Ovary (tissue), 7 donors: ENCODE measurements at regions not wholly inside any gene's neighbourhood (a gene's known extent, or its start where the extent isn't known, plus 50 kb on each side); places are given as distances from the start of the nearest gene placed in this dataset.

Experiments
- DNase-seq, 5 donors: peaks; one replicate each; pipeline ENCODE4 v3.0.0-alpha.2; 2019 to 2020
- H3K27ac ChIP-seq, 2 donors: fragments of 200-600 bp; one replicate each; pipeline versions ENCODE4 v1.5.1 to v1.8.0; 2019 to 2022
- H3K27me3 ChIP-seq: fragments of 200-600 bp; one replicate; pipeline ENCODE4 v1.8.0; 2022
- H3K36me3 ChIP-seq: fragments of 200-600 bp; sonication (generic); one replicate; pipeline ENCODE4 v1.5.1; 2019
- H3K4me1 ChIP-seq: one replicate; pipeline ENCODE4 v1.8.1; 2013; ENCODE audit warnings: mild to moderate bottlenecking, moderate library complexity; ENCODE audit not compliant: insufficient read depth
- H3K4me3 ChIP-seq: fragments of 200-600 bp; sonication (generic); one replicate; pipeline ENCODE4 v1.5.1; 2017
- H3K9me3 ChIP-seq, 2 donors: fragments of 200-600 bp in 1 of 2; sonication (generic) in 1 of 2; one replicate each; pipeline versions ENCODE4 v1.5.1 to v1.8.1; 2013 to 2019; ENCODE audit warnings: mild to moderate bottlenecking in 1 of 2, moderate library complexity in 1 of 2
- EP300 ChIP-seq: sonication (generic); formaldehyde crosslinking; IDR thresholded peaks from one replicate; pipeline ENCODE4 v1.6.1; 2017; ENCODE audit warnings: antibody characterized with exemption
- POLR2A ChIP-seq: fragments of 450-650 bp; IDR thresholded peaks from one replicate; pipeline ENCODE4 v1.6.1; 2017; ENCODE audit warnings: antibody characterized with exemption, mild to moderate bottlenecking, moderate library complexity
- WGBS, 3 donors: extraction: QIAGEN DNeasy Blood & Tissue Kit in 1 of 3; methylation state at CpG; one replicate each; pipeline versions ENCODE4 v1.1.5 to v1.1.7; 2013 to 2017; 5-methylcytosine and 5-hydroxymethylcytosine counted together
- intact Hi-C, 4 donors: fragments of 100-400 bp; cut with DNase I; formaldehyde crosslinking; loops; one replicate each; pipeline versions ENCODE4 v1.11.0 to v1.15.1; 2022 to 2023
- TF ChIP-seq, protein P1 (sequence below), 3 donors: fragments of 450-650 bp in 2 of 3; fragments of 200-600 bp in 1 of 3; IDR thresholded peaks; one replicate each; pipeline versions ENCODE4 v1.5.1 to v1.8.0; 2016 to 2022; ENCODE audit warnings: antibody characterized with exemption in 3 of 3, mild to moderate bottlenecking in 1 of 3
- donor health status: DM: no; HTN: no; CAD: no; lungs with moderate emphysema.
- donor health status: DM: no; HTN: no; CAD: no.
- donor health status: Bipolar disorder and iron deficiency.
- donor health status: DM: no; HTN: no; CAD: no.
- donor health status: DM: yes; HTN: yes; CAD: no.

DNA sequence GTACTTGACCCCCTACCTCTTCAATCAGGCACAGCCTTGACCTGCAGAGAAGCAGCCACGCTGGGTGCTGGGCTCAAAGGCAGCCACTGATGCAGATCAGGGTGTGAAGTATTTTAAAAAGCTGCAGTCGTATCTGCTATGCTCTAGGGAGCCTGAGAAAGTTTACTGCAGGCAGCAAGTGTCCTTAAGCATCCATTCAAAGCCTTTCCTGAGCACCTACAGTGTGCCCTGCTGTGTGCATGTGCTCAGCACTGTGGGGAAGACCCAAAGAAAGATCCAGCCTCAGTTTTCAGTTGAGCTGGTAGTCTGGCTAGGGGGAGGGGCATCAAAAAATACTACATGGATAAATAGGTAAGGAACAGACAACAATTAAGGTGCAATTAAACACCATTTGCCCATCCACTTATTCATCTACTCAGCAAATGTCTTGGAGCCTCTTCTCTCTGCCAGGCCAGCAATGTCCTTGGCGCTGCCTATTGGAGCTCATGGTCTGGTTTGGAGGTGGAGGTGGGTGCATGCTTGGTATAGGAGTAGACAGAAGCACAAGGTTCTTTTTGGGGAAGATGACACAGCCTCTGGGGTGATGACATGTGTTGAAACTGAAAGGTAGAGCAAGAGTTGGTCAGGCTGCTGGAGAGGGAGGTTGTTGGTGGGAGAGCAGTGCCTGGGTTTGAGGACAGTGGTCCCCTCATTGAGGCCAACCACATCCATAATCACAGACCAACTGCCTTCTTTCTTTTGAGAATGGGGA, 85.9 kb upstream of the PRR23C start:
- H3K4me1 ChIP-seq, result peaks cover 4% of the 10 kb centered on the region
- 70 to 80% (median 72%) methylated on average over 3 of the region's 3 CpGs for WGBS, 3 donors

DNA sequence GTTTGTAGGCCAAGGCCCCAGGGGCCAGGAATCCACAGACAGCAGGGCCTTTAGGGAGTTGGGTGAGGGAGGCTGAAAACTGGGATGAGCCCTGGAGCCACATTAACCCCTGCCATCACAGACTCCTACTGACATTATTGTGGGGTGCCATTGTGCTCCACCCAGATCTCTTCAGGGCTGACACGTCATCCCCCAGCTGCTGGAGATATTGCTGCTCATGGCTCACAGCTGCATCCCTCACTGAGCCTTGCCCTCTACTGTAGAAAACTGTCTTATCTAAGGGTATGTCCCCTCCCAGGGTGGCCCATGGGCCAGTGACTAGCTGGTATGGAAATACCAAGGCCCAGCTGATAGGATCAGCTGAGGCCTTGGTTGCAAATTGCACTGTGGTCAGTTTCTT, 87.3 kb upstream of the PRR23C start:
- WGBS, 3 donors, result 94 to 100% (median 95%) methylated on average over 1 of the region's 1 CpG
- TF ChIP-seq POLR2A (no peak), EP300 (no peak)
- TF ChIP-seq, protein P1, sequence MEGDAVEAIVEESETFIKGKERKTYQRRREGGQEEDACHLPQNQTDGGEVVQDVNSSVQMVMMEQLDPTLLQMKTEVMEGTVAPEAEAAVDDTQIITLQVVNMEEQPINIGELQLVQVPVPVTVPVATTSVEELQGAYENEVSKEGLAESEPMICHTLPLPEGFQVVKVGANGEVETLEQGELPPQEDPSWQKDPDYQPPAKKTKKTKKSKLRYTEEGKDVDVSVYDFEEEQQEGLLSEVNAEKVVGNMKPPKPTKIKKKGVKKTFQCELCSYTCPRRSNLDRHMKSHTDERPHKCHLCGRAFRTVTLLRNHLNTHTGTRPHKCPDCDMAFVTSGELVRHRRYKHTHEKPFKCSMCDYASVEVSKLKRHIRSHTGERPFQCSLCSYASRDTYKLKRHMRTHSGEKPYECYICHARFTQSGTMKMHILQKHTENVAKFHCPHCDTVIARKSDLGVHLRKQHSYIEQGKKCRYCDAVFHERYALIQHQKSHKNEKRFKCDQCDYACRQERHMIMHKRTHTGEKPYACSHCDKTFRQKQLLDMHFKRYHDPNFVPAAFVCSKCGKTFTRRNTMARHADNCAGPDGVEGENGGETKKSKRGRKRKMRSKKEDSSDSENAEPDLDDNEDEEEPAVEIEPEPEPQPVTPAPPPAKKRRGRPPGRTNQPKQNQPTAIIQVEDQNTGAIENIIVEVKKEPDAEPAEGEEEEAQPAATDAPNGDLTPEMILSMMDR (IDR thresholded peaks at IDR 0.05), result no peak
- Histone ChIP-seq H3K9me3 (no peaks in the 10 kb centered on the region), H3K36me3 (no peaks in the 10 kb centered on the region), H3K27ac (no peak overlapping the region), H3K27me3 (no peaks in the 10 kb centered on the region), H3K4me3 (no peak overlapping the region), H3K4me1 (peaks cover 4% of the 10 kb centered on the region)
- intact Hi-C loops, result no loop called here
- DNase-seq, result no peak

More for the DNA sequence above, 85.9 kb upstream of the PRR23C start:
- Histone ChIP-seq H3K27me3 (no peaks in the 10 kb centered on the region), H3K36me3 (no peaks in the 10 kb centered on the region), H3K9me3 (no peaks in the 10 kb centered on the region), H3K4me3 (no peak overlapping the region), H3K27ac (no peak overlapping the region)
- intact Hi-C loops, result no loop called here
- DNase-seq, result no peak
- TF ChIP-seq POLR2A (no peak), EP300 (no peak)
- TF ChIP-seq, protein P1 (IDR thresholded peaks at IDR 0.05), result no peak

DNA sequence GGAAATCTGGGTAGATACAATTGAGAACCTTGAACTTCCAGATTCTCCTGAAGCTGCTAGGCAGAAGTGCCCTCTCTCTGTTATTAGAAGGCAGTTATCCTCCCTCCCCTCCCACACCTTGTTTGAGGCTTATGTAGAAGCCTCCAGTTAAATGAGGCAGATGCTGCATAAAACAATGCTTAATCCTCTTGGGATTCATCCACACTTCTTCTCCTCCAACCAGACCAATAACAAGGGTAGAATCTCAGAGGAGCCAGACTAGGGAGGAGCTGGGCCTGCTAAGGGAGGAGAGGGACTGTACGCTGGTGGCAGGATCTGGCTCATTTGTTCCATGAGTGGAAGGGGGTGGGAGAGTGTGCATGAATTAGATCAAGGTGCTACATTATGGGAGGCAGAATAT, 88.3 kb upstream of the PRR23C start:
- H3K4me3 ChIP-seq, result no peak overlapping the region
- TF ChIP-seq, protein P1 (IDR thresholded peaks at IDR 0.05), result no peak
- TF ChIP-seq POLR2A, result no peak
- no peak for TF ChIP-seq EP300
- no peaks in the 10 kb centered on the region for H3K36me3 ChIP-seq
- no peak overlapping the region for H3K27ac ChIP-seq
- intact Hi-C loops, result no loop called here
- DNase-seq, result no peak
- H3K27me3 ChIP-seq, result no peaks in the 10 kb centered on the region
- 92 to 94% (median 93%) methylated on average over 1 of the region's 1 CpG for WGBS, 3 donors
- no peaks in the 10 kb centered on the region for H3K9me3 ChIP-seq
- H3K4me1 ChIP-seq, result peaks cover 4% of the 10 kb centered on the region

DNA sequence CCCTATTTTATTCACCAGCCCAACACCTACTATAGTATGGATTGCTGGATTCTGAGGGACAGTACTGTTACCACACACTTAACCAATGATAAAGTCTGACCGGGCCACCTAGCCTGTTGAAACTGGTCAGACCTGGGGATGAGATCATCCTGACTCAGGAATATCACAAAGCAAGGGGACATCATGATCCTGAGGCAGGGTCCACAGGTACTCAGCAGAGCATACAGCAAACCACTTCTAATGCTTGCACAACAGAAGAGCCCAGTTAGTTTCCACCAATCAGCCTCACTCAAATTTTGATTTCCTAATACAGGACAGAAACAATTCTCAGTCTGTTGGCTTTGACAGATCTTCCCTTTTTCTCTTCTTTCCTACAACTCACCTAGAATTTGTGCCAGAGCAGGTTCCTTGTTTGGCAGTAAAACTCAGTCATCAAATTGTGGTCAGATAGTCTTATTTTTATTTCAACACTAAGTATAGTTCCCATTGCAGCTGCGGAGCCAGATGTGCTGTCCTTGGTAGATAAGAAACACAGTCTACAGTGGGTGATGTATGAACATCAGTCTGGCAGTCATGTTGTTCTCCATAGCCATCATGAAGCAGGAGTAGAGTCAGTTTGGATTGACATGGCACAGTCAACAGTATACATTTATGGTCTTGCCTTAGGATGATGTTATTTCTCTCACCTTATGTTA, 90.1 kb upstream of the PRR23C start:
- Histone ChIP-seq H3K4me1 (no peaks in the 10 kb centered on the region), H3K4me3 (no peak overlapping the region), H3K36me3 (no peaks in the 10 kb centered on the region), H3K27ac (no peak overlapping the region), H3K9me3 (no peaks in the 10 kb centered on the region), H3K27me3 (no peaks in the 10 kb centered on the region)
- DNase-seq, result no peak
- intact Hi-C loops, result no loop called here
- 61 to 77% (median 72%) methylated on average over 2 of the region's 2 CpGs for WGBS, 3 donors
- TF ChIP-seq EP300 (no peak), POLR2A (no peak)
- TF ChIP-seq, protein P1 (IDR thresholded peaks at IDR 0.05), result no peak
